Sciatic nerve (tissue), 2 donors: ENCODE measurements at regions not wholly inside any gene's neighbourhood (a gene's known extent, or its start where the extent isn't known, plus 50 kb on each side); places are given as distances from the start of the nearest gene placed in this dataset.
"Not testable (repeated sequence)": the region's sequence is repeated elsewhere in the genome, so short reads cannot be mapped to it uniquely, and the experiment has no call there.

Experiments
- ATAC-seq: fragments of 200-7000 bp; cut with Tn5 transposase; one replicate; pipeline ENCODE4 v1.9.1; 2020; ENCODE audit warnings: mild to moderate bottlenecking, moderate library complexity
- DNase-seq: peaks from one replicate; pipeline ENCODE4 v3.0.0-alpha.2; 2020; ENCODE audit warnings: low spot score
- intact Hi-C: fragments of 100-400 bp; cut with DNase I; formaldehyde crosslinking; loops from one replicate; pipeline ENCODE4 v1.14.2; 2022
- donor health status: DM: no; HTN: no; CAD: no.
- donor health status: DM: no; HTN: no; CAD: no.

GRCh38 chr5:106121972-106122605 is 1548.6 kb downstream of the EFNA5 start:
- intact Hi-C loops: no loop called here
- no peak for DNase-seq
- no peak for ATAC-seq

DNA sequence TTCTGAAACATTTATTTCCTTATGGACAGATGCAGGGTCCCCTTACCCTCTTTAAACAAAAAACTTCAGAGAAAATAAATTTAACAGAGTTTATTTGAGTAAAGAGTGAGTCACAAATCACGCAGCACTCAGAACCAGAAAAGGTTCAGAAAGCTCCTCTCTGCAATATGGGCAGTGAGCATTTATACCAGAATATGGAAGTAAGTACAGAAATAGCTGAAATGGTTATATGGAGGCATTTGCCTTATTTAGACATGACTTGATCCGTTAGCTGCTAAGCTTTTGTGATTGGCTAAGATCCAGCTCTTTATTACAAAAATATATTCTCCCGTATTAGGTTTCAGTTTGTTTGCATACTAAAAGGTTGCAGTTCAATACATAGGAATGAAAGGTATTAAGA is 1554.1 kb downstream of the EFNA5 start:
- ATAC-seq: no peak
- DNase-seq: no peak
- intact Hi-C loops: no loop called here

GRCh38 chr5:106113922-106114321 is 1556.8 kb downstream of the EFNA5 start:
- intact Hi-C loops: no loop called here
- no peak for DNase-seq
- ATAC-seq: no peak

- no peak for ATAC-seq
- DNase-seq: no peak
- intact Hi-C loops: no loop called here
Measured at GRCh38 chr5:106106384-106106783, 1564.4 kb downstream of the EFNA5 start.

DNA sequence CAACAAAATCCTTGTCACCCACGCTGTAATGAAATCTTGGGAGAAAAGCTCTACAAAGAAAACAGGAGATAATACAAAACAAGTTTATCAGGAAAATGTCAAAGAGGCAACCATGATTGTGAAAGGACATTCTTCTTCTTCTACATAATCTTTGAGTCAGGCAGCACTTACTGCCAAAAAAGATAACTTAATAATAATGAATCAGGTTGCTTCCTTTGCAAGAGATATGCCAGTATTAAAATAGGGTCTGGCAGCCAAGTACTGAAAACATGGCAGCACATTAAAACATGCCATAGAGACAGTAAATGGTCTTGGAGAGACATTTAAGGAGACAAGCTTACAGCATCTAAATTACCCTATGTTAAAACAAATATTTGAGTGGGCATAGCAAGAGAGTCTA is 1573.4 kb downstream of the EFNA5 start:
- intact Hi-C loops: no loop called here
- DNase-seq (no peak), ATAC-seq (no peak)

GRCh38 chr5:106094839-106095238 is 1575.9 kb downstream of the EFNA5 start:
- ATAC-seq (no peak), DNase-seq (no peak)
- intact Hi-C loops: no loop called here

GRCh38 chr5:106094204-106094607 is 1576.5 kb downstream of the EFNA5 start:
- no peak for DNase-seq
- intact Hi-C loops: no loop called here

GRCh38 chr5:106093134-106093533 is 1577.6 kb downstream of the EFNA5 start:
- DNase-seq (no peak), ATAC-seq (no peak)
- intact Hi-C loops: no loop called here

More at GRCh38 chr5:106094204-106094607, 1576.5 kb downstream of the EFNA5 start:
- ATAC-seq: no peak

- DNase-seq (no peak), ATAC-seq (no peak)
- intact Hi-C loops: no loop called here
Measured at GRCh38 chr5:106092455-106092854, 1578.3 kb downstream of the EFNA5 start.

- intact Hi-C loops: no loop called here
- ATAC-seq: no peak
- no peak for DNase-seq
Measured at GRCh38 chr5:106089073-106089472, 1581.7 kb downstream of the EFNA5 start.

DNA sequence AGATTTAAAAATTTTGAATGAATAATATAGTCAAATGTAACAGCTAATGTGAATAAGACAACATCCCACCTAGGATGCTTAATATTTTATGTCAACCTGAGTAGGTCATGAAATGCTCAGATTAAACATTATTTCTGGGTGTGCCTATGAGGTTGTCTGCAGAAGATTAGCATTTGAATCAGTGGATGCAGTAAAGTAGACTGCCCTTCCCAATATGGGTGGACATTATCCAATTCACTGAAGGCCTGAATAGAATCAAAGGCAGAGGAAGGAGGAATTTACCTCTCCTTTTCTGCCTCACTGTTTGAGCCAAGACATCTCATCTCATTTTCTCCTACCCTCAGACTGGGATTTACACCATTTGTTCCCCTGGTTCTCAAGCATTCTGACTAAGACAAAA is 1582.3 kb downstream of the EFNA5 start:
- intact Hi-C loops: no loop called here
- ATAC-seq (no peak), DNase-seq (no peak)

- ATAC-seq: no peak
- intact Hi-C loops: no loop called here
- DNase-seq: no peak
Measured at GRCh38 chr5:106086352-106086751, 1584.4 kb downstream of the EFNA5 start.

- ATAC-seq (no peak), DNase-seq (no peak)
- intact Hi-C loops: no loop called here
Measured at GRCh38 chr5:106085556-106085955, 1585.2 kb downstream of the EFNA5 start.

GRCh38 chr5:106085136-106085535 is 1585.6 kb downstream of the EFNA5 start:
- DNase-seq: no peak
- ATAC-seq: no peak
- intact Hi-C loops: no loop called here

GRCh38 chr5:106080535-106080934 is 1590.2 kb downstream of the EFNA5 start:
- intact Hi-C loops: no loop called here
- DNase-seq (no peak), ATAC-seq (no peak)

- intact Hi-C loops: no loop called here
- DNase-seq (no peak), ATAC-seq (no peak)
Measured at GRCh38 chr5:106076655-106077054, 1594.1 kb downstream of the EFNA5 start.

GRCh38 chr5:106072208-106072607 is 1598.5 kb downstream of the EFNA5 start:
- intact Hi-C loops: no loop called here
- ATAC-seq (no peak), DNase-seq (no peak)

- intact Hi-C loops: no loop called here
- ATAC-seq (no peak), DNase-seq (no peak)
Measured at GRCh38 chr5:106047341-106047740, 1623.4 kb downstream of the EFNA5 start.

GRCh38 chr5:106032069-106032468 is 1638.7 kb downstream of the EFNA5 start:
- DNase-seq, ATAC-seq, intact Hi-C loops: not testable (repeated sequence)

DNA sequence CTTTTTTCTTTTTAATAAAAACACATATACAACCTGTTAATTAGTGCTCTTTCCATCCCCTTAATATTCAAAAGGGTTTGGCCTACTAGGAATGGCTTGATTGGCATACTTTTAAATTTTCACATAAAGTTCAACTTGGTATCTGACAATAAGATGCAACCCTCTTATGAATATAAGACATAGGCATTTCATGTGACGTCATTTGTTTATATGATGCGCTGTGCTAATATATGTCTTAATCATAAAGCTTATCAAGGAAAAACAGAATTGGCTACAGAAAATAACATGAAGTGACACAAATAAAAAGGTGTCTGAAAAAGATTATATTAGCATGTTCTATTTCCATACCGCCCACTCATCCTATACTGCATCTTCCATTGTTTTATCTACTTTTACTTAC is 1642.4 kb downstream of the EFNA5 start:
- intact Hi-C loops: no loop called here
- no peak for ATAC-seq
- DNase-seq: no peak

- DNase-seq (no peak), ATAC-seq (no peak)
- intact Hi-C loops: no loop called here
Measured at GRCh38 chr5:106020894-106021293, 1649.8 kb downstream of the EFNA5 start.
